CD4-positive, alpha-beta T cell treated with Interleukin-1 beta for 1 hour (primary cell): ENCODE measurements at regions not wholly inside any gene's neighbourhood (a gene's known extent, or its start where the extent isn't known, plus 50 kb on each side); places are given as distances from the start of the nearest gene placed in this dataset.

ENCODE experiments used
- DNase-seq, 2 donors: peaks; one replicate each; pipeline ENCODE4 v3.0.0-alpha.2; 2020 to 2022

DNA sequence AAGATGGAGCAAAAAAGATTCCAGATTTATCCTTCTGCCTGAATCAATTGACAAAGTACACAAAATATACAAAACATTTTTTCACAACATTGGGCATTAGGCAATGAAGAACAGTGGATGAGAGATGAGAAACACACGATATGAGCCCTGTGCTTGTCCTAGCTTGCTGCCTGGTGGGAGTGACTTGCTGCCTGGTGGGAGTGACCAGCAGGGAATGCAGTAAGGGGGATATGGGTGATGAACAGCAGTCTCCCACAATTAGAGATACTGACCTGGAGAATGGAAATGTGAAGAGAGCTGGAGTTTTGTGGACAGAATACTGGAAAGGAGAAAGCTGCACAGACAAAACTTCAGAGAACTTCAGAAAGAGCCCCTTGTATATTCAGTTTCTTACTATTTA is 629.4 kb upstream of the FRG1 start:
- DNase-seq, result no peak

DNA sequence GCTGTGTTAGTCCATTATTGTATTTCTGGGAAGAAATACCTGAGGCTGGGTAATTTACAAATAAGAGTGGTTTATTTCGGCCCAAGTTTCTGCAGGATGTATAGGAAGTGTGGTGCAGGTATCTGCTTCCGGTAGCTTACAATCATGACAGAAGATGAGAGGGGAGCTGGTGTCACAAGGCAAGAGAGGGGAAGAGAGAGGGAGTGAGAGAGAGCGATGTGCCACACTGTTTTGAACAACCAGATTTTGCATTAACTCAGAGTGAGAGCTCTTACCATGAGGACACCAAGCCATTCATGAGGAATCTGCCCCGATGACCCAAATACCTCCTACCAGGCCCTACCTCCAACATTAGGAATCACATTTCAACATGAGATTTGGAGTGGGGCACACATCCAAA is 627.6 kb upstream of the FRG1 start:
- DNase-seq, result no peak

DNA sequence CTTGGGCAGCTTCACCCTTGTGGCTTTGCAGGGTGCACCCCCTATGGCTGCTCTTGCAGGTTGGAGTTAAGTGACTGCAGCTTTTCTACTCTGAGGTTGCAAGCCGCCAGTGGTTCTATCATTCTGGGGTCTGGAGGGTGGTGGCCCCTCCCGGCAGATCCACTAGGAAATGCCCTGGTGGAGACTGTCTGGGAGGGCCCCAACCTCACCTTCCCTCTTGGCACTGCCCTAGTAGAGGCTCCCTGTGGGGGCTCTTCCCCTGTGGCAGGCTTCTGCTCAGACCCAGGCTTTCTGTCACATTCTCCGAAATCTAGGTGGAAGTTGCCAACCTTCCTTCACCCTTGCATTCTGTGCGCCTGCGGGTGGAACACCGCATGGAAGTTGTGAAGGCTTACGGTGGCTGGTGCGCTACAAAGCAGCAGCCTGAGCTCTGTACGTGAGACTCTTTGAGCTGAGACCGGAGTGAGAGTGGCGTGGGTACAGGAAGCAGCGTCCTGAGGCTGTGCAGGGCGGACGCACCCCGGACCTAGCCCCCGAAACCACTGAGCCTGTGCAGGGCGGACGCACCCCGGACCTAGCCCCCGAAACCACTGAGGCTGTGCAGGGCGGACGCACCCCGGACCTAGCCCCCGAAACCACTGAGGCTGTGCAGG is 626.7 kb upstream of the FRG1 start:
- no peak for DNase-seq

GRCh38 chr4:189322426-189322825 is 618.2 kb upstream of the FRG1 start:
- DNase-seq, result no peak

- no peak for DNase-seq
These were observed 598.8 kb upstream of the FRG1 start for GRCh38 chr4:189341881-189342280.

- no peak for DNase-seq
These were observed 585.1 kb upstream of the FRG1 start for GRCh38 chr4:189355590-189355989.

DNA sequence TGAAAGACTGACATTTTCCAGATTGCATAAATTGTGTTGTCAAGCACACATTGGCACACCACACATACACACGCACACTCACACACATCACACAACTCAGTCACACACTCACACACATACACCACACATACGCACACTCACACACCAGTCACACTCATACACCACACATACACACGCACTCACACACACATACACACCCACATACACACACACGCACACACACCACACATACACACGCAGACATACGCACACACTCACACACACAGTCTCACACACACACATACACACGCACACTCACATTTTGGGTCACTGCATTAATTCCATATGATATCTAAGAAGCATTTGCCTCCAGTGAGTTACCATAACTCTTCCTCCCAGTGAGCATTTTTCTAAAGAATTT is 578.3 kb upstream of the FRG1 start:
- no peak for DNase-seq

DNA sequence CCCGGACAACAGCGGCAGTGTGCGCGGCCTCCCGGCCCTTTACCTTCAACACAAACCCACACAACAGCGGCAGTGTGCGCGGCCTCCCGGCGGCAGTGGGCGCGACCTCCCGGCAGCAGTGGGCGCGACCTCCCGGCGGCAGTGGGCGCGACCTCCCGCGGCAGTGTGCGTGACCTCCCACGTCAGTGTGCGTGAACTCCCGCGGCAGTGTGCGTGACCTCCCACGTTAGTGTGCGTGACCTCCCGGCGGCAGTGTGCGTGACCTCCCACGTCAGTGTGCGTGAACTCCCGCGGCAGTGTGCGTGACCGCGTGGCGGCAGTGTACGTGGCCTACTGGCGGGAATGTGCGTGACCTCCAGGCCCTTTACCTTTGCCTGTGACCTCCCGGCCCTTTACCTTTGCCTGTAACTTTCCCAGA is 576.6 kb upstream of the FRG1 start:
- DNase-seq, result no peak

GRCh38 chr4:189365451-189365850 is 575.2 kb upstream of the FRG1 start:
- DNase-seq, result no peak

GRCh38 chr4:189367832-189368231 is 572.8 kb upstream of the FRG1 start:
- no peak for DNase-seq

DNA sequence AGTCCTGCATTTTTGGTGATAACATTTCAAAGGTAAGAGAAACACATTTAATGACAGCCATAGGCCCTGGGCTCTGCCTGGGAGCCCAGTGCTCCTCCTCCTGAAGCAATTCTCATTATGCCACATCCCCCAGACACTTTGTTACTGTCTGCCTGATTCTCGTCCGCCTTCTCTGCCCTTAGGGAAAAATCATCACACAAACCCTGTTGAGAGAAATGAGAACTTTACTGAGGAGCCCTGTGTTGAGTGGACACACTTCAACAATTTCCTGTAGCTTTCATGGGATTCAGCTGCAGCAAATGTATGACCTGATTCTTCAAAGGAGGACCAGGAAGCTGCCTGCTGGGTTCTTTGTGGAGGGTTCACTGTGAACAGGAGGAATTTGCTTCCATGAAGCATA is 566.5 kb upstream of the FRG1 start:
- no peak for DNase-seq

GRCh38 chr4:189376901-189377300 is 563.8 kb upstream of the FRG1 start:
- DNase-seq, result no peak

DNA sequence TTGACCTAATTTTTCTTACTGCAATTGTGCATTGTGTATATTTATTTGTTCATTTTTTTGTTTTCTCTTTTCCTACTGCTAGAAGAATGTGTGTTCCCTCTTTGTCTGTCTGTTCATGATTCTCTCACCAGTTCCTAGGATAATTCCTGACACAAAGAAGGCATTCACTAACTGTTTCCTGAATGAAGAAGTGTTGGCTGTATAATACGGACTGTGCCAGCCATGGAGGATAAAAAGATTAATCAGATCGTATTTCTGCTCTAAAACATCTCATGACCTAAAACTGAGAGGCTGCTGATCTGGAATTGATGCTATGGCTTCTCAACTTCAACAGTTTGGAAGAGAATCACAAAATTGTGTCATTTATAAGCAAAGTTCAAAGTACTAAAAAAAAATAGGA is 563.1 kb upstream of the FRG1 start:
- no peak for DNase-seq

GRCh38 chr4:189385098-189385497 is 555.6 kb upstream of the FRG1 start:
- DNase-seq, result no peak

DNA sequence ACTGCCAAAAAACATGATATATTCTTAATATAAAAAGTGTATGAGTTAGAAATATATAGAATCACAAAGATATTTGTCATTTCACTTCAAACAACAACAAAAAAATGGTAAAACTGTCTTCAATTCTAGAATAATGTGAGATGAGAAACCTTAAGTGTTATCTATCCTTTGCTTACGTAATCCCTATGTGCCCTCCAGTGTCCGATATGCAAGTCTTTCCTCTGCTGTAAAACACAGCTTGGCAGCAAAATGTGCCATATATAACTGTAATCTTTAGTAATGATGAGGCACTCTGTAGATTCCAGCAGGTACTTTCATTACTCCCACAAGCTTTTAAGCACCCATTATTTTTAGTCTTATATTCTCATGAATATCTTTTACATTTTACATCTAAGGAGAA is 555.1 kb upstream of the FRG1 start:
- no peak for DNase-seq

GRCh38 chr4:189396435-189396834 is 544.2 kb upstream of the FRG1 start:
- no peak for DNase-seq

GRCh38 chr4:189404271-189404670 is 536.4 kb upstream of the FRG1 start:
- DNase-seq, result no peak

DNA sequence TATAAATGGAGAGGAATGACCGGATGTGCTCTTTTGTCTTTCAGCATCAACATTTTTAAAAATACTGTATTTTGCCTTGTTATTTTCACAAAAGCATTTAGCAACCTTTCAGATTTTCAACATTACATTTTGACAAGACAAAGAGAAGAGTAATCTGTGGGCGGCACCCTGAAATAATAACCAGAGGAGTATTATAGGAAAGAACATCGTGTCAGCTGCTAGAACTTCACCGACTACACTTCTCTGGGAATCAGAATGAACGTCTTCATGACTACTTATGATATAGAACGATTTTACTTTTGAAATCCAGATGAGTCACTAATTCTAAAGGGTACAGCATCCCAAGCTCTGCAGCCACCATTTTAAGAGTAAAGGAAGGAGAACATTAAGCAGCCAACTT is 531.5 kb upstream of the FRG1 start:
- DNase-seq, result no peak

DNA sequence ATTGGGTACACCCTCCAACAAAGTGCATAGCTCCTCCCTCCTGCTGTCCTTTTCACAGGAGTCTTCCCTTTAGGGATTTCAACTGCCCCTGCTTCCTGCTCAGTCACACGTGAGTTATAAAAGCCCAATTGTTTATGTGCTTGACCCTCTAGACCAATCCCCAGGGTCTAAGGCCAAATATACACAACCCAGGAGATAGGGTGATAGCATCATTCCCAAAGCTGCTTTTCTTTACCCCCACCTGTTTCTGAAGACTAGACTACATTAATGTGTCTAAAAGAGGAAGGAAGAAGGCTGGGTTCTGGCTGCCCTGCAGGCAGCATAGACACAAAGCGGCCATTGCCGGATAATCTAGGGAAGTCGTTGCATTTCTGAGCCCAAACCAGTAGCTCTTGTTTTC is 526.7 kb upstream of the FRG1 start:
- DNase-seq, result no peak

DNA sequence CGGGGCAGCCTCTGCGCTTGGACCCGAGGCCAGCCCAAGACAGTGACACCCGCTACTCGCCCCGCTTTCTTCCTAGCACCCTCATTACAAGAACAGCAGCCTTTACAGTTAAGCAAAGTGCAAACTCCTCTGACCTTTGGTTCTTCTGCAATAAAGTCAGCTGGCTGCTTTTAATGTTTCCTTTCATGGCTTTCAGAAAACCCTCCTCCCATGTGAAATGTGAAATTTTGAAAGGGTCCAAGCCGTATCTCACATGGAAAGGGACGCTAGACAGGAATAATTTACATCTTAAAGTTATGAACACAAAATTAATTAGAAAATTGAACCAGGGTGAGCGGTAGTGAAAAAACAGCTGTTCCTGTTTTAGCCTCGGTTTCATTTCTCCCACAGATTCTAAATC is 520.1 kb upstream of the FRG1 start:
- no peak for DNase-seq

- no peak for DNase-seq
These were observed 504.5 kb upstream of the FRG1 start for GRCh38 chr4:189436207-189436606.

DNA sequence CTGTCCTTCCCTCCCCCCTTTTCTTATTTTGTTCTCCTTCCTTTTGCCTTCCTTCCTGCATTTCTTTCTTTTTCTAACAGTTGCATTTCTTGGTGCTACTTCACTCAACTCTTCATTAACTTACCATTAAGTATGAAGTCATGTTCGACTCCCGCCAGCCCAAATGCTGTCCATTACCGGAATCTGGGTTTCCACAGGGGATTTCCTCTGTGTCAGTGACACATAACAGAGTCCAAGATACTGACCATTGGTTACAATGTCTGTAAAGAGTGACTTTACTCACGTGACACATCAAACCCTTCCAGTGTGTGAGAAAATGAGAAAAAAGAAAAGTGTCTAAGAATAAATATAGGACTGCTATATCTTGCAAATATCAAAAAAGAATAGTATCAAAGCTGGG is 500.0 kb upstream of the FRG1 start:
- DNase-seq, result no peak

- DNase-seq, result no peak
These were observed 497.3 kb upstream of the FRG1 start for GRCh38 chr4:189443341-189443740.

- no peak for DNase-seq
These were observed 495.1 kb upstream of the FRG1 start for GRCh38 chr4:189445613-189446012.

- DNase-seq, result no peak
These were observed 476.9 kb upstream of the FRG1 start for GRCh38 chr4:189463734-189464133.

DNA sequence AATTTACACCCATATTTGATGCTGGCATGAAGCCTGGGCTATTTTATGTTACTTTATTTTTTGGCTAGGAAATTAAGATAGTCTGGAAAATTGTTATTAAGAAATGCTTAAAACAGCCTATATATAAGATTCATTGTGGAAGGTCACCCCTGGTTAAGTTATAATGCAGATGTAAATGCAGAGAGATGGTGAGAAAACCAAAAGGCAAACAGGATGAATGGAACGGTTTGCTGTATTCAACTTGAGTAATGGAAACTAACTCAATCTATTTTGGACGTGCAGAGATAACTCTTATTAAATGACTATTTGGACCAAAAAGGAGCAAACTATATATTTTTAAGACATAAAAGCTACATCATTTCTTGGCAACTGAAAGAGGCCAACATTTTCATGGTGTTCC is 446.3 kb upstream of the FRG1 start:
- no peak for DNase-seq
